HG03521 (cell line): ENCODE measurements at regions not wholly inside any gene's neighbourhood (a gene's known extent, or its start where the extent isn't known, plus 50 kb on each side); places are given as distances from the start of the nearest gene placed in this dataset.
"Not testable (repeated sequence)": the region's sequence is repeated elsewhere in the genome, so short reads cannot be mapped to it uniquely, and the experiment has no call there.

Experiments used
- ATAC-seq: cut with Tn5 transposase; IDR thresholded peaks from one replicate; pipeline ENCODE4 v1.9.1; 2021; ENCODE audit warnings: mild to moderate bottlenecking, moderate library complexity; ENCODE audit not compliant: unreplicated experiment

DNA sequence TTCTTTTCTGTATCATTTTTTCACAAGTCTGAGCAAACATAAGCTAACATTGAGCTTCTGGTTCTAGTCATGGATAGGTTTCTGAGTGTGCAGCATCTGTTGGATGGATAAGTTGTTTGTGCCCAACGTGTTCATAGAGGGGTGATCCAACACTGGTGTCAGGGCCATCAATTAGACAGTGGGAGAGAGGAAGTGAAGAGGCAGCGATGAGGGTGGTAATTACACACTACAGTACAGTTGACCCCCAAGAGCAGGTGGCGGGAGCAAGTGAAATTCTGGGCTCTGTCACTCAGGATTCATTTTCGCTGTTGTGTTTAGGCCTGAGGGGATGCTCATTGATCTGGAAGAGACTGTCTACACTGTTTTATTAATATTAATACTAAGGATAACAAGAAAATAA lies 180.0 kb upstream of the CXCR4 start:
- no peak for ATAC-seq

- no peak for ATAC-seq
These were observed 179.4 kb upstream of the CXCR4 start for GRCh38 chr2:136297312-136297711.

DNA sequence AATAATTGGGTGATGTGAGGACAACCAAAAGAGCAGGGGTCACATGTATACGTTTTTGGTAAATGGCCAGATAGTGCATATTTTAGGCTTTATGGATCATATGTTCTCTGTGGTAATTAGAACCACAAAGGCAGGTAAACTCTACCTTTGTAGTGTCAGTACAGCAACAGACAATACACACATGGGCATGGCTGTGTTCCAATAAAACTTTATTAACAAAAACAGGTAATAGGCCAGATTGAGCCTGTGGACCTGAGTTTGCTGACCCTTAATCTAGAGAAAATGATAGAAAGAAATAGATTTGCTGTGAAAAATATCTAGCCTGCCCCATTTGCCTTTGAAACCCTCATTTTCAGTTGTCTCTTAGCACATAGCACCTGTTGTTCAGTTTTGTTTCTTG lies 177.2 kb upstream of the CXCR4 start:
- no peak for ATAC-seq

DNA sequence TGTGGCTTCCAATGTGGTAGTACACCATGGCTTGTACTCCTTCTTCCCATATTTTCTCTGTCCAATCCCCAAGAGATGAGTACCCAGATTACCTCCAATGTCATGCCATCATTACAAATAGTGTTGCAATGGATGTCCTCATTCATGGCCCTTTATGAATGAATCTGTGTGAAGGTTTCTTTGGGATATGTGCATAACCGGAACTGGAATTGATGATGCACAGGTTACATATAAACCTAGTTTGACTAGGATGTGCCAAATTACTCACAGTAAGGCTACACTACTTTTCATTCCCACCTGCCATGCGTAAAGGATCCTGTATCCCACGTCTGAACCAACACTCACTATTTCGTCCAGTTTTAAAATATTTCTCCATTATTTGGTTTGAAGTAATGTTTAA lies 173.9 kb upstream of the CXCR4 start:
- ATAC-seq = no peak

DNA sequence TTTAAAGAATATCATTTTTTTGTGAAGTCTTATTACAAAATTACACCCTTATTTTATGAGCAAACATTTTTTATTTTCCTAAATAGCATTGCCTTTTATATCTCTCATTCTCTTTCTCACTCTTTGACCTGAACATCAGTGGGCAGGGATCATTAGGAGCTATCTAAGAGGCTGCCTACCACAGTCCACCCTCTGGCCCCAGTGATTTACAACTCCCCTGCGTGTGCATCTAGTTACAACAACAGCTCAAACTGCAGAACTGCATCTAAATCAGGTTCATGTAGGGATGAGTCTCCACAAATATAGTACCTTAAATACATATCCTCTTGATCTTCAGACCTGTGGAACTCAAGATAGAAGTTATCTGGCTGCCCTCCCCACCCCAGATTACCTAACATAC lies 172.4 kb upstream of the CXCR4 start:
- no peak for ATAC-seq

DNA sequence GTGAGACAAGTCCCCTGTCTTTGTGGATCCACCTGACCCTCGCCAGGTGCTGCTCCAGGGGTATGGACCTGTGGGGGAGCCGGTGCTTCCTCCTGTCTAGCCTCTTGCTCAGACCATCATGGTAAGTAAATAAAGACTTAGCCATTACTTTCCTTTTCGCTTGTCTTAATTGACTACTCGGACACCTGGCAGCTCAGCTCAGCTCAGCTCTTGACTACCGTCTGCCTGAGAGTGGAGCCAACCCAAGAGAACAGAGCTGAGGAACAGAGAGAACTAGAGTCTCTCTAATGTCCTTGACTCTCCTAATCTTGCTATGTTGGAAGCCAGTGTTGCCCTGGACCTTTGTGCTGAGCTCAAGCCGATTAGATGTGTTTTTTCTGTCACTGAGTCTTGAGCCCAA lies 170.3 kb upstream of the CXCR4 start:
- ATAC-seq = no peak

DNA sequence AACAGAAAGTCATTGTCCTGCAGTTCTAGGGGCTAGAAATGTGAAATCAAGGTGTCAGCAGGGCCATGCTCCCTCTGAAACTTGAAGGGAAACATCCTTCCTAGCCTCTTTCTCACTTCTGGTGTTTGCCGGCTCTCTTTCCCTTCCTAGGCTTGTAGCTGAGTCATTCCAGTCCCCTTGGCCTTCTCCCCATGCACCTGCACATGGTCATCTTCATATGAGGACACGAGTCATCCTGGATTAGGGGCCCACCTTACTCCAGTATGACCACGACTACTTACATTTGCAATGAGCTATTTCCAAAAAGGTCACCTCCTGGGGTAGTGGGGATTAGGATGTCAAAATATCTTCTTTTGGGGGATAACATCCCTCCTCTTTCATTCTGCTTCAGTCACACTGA lies 168.5 kb upstream of the CXCR4 start:
- no peak for ATAC-seq

DNA sequence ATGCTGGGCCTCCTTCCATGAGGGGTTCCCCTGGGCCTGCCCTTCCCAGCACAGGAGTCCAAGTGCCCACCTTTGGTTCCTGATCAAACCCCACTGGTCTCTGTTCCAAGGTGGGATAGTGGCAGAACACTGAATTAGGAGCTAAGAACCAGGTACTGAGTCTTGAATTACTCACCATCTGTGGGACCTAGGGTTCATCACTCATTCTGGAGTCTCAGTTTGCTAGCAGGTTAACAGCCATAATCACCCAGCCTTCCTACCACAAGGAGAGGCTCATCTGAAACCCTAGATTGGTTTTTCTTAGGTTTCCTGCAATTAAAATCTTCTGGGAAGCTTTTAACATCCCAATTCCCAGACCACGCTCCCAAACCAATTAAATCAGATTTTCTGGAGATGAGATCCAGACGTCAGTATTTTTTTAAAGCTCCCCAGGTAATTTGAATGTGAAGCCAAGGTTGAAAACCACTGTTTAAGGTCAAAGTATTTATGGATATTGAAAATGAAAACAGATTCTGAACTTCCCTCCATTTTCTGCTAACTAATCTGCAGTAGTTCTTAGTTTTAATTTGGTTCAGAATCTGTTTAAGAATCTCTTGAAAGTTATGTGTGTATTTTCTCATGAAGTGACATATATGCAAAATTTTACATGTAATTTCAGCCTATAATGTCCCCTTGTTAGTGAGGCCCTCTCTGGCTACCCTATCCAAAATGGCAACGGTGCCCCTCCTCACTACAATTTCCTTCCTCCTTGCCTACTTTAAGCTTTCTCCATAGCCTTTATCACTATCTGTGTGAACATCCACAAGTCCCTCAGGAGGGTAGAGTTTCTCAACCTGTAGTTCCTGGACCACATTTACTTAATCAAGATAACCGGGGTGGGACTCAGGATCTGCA lies 166.5 kb upstream of the CXCR4 start:
- no peak for ATAC-seq

DNA sequence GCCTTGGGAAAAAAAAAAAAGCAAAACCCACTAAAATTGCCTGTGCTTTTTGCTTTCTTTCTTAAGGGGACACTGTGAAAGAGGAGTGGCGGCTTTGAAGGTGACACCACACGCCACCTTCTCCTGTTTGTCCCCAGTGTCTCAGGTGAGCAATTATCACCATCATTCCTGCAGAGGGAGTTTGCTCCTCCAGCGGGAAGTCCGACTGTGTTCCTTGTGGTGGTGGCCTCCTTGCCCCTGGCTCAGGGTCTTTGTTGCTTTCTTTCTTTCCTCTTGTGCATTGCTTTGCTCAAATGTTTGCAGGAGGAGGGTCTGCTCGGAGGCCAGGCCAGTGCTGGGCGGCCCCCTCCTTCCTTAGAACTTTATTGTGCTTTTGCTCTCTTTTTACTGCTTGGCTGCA lies 164.3 kb upstream of the CXCR4 start:
- no peak for ATAC-seq

GRCh38 chr2:136281281-136282114 lies 163.5 kb upstream of the CXCR4 start:
- no peak for ATAC-seq

DNA sequence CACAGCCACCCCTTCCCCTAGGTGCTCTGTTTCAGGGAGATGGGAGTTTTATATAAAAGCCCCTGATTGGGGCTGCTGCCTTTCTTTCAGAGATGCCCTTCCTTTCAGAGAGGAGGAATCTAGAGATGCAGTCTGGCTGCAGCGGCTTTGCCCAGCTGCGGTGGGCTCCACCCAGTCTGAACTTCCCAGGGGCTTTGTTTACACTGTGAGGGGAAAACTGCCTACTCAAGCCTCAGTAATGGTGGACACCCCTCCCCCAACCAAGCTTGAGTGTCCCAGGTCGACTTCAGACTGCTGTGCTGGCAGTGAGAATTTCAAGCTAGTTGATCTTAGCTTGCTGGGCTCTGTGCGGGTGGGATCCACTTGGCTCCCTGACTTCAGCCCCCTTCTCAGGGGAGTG lies 148.4 kb upstream of the CXCR4 start:
- ATAC-seq = not testable (repeated sequence)

DNA sequence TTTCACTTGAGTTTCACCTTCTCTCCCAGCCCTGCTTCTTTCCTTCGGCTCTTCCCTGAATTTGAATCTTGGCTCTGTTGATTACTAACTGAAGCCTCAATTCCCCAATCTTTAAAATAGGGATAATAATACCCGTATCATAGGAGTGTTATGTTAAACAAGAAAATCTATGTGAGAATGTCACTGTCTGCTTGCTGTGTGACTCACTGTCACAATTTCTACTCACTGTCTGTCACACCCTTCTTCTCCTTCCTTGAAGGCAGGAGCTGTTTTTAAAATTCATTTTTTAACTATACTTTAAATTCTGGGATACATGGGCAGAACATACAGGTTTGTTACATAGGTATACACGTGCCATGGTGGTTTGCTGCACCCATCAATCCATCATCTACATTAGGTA lies 141.6 kb upstream of the CXCR4 start:
- no peak for ATAC-seq

- ATAC-seq = no peak
These were observed 139.9 kb upstream of the CXCR4 start for GRCh38 chr2:136257893-136258292.

- ATAC-seq = no peak
These were observed 137.9 kb upstream of the CXCR4 start for GRCh38 chr2:136255648-136256461.

DNA sequence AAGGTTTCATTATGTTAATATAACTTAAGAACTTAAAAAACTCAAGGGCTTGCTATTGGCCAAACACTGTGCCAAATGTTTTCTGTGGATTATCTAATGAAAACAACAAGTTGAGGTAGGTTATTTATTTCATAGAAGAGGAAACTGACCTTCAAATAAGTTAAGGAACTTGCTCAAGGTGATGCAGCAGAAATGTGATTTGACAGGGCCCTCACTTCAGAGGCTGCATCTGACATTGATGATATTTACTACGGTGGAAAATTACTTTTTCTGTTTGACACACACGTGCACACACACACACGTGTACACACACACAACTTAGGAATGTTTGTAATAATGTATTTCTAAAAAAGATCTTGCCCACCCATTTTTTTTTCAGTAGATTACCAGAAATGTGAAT lies 137.2 kb upstream of the CXCR4 start:
- no peak for ATAC-seq

- no peak for ATAC-seq
These were observed 136.7 kb upstream of the CXCR4 start for GRCh38 chr2:136254681-136255080.

- ATAC-seq = no peak
These were observed 135.5 kb upstream of the CXCR4 start for GRCh38 chr2:136253288-136254004.

DNA sequence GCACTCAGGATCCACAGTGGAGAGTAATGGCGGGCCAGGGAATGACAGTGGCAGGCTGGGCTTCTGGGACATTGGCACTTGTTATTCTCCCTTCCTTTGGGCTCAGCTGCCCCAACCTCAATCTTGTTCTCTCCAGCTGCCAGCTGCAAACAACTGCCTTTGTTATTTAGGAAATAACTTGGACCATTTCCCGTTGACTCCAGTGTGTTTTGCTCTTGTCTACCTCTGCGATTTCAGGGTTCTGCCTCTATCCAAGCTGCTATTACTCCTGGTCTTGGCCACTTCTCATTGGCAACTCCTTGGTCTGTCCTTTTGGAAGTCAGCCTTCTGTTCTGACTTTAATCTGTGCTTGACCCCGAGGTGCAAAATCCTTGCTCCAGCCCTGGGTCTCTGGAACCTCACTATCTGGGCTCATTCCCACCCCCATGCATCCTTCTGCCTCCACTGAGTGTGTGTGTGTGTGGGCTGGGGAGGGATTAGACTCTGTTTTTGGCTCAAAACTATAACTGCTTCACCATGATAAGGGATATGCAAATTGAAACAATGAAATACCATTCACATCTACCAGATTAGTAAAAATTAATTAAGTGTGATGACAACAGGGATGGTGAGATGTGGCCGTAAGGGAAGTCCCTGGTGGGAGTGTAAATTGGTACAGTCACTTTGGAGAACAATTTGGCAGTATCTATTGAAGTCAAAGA lies 134.1 kb upstream of the CXCR4 start:
- ATAC-seq = no peak

- no peak for ATAC-seq
These were observed 133.4 kb upstream of the CXCR4 start for GRCh38 chr2:136251197-136251884.
